Lower lobe of right lung (tissue), 2 donors: ENCODE measurements at regions not wholly inside any gene's neighbourhood (a gene's known extent, or its start where the extent isn't known, plus 50 kb on each side); places are given as distances from the start of the nearest gene placed in this dataset.

ENCODE experiments used
- ATAC-seq, 2 donors: fragments of 200-7000 bp; cut with Tn5 transposase; one replicate each; pipeline ENCODE4 v1.9.1; 2020 to 2022; ENCODE audit warnings: mild to moderate bottlenecking in 2 of 2, moderate library complexity in 2 of 2
- DNase-seq: peaks from one replicate; pipeline ENCODE4 v3.0.0-alpha.2; 2020
- H3K27ac ChIP-seq: fragments of 200-600 bp; one replicate; pipeline ENCODE4 v1.8.0; 2022
- H3K27me3 ChIP-seq: fragments of 200-600 bp; one replicate; pipeline ENCODE4 v1.8.0; 2022; ENCODE audit warnings: low read depth
- H3K36me3 ChIP-seq: fragments of 200-600 bp; one replicate; pipeline ENCODE4 v1.8.0; 2022; ENCODE audit warnings: mild to moderate bottlenecking
- H3K4me1 ChIP-seq: fragments of 200-600 bp; one replicate; pipeline ENCODE4 v1.8.0; 2022
- H3K4me3 ChIP-seq: fragments of 200-600 bp; one replicate; pipeline ENCODE4 v1.8.0; 2022; ENCODE audit warnings: mild to moderate bottlenecking
- H3K9me3 ChIP-seq: fragments of 200-600 bp; one replicate; pipeline ENCODE4 v1.8.0; 2022
- intact Hi-C: fragments of 100-400 bp; cut with DNase I; formaldehyde crosslinking; loops from one replicate; pipeline ENCODE4 v1.11.0; 2022
- TF ChIP-seq, protein P1 (sequence below): fragments of 200-600 bp; IDR thresholded peaks from one replicate; pipeline ENCODE4 v1.8.0; 2022; ENCODE audit warnings: antibody characterized with exemption, mild to moderate bottlenecking
- donor health status: DM: no; HTN: yes; CAD: no; lungs with severe emphysema.

GRCh38 chr5:20514145-20514544 is 526.1 kb upstream of the CDH18 start:
- ATAC-seq: no peak
- H3K9me3 ChIP-seq: no peaks in the 10 kb centered on the region
- TF ChIP-seq, protein P1, sequence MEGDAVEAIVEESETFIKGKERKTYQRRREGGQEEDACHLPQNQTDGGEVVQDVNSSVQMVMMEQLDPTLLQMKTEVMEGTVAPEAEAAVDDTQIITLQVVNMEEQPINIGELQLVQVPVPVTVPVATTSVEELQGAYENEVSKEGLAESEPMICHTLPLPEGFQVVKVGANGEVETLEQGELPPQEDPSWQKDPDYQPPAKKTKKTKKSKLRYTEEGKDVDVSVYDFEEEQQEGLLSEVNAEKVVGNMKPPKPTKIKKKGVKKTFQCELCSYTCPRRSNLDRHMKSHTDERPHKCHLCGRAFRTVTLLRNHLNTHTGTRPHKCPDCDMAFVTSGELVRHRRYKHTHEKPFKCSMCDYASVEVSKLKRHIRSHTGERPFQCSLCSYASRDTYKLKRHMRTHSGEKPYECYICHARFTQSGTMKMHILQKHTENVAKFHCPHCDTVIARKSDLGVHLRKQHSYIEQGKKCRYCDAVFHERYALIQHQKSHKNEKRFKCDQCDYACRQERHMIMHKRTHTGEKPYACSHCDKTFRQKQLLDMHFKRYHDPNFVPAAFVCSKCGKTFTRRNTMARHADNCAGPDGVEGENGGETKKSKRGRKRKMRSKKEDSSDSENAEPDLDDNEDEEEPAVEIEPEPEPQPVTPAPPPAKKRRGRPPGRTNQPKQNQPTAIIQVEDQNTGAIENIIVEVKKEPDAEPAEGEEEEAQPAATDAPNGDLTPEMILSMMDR: no peak
- DNase-seq: no peak
- H3K4me3 ChIP-seq: no peak overlapping the region
- no peaks in the 10 kb centered on the region for H3K27me3 ChIP-seq
- H3K4me1 ChIP-seq: no peaks in the 10 kb centered on the region
- no peak overlapping the region for H3K27ac ChIP-seq
- no peaks in the 10 kb centered on the region for H3K36me3 ChIP-seq
- intact Hi-C loops: no loop called here

DNA sequence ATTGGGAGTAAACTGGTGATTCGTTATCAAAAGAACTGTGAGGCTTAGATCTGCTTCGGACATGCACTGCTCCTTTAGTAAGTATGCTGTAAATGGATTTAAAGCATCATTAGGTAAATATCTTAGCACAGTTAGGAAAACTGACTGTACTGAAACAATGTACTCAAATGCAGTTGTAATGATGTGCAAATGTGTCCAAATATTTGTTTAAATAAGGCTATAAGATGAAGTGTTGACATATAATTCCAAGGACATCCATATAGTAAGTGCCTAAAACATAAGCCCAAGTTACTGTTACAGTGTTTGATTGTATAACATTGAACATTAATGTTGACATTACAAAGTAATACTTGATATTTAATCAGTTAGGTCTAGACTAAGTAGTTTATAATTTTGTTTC is 512.5 kb upstream of the CDH18 start:
- intact Hi-C loops: no loop called here
- no peak for ATAC-seq
- H3K27me3 ChIP-seq: no peaks in the 10 kb centered on the region
- no peaks in the 10 kb centered on the region for H3K36me3 ChIP-seq
- DNase-seq: no peak
- no peak overlapping the region for H3K27ac ChIP-seq
- H3K4me3 ChIP-seq: no peak overlapping the region
- no peaks in the 10 kb centered on the region for H3K9me3 ChIP-seq
- TF ChIP-seq, protein P1: no peak
- H3K4me1 ChIP-seq: no peaks in the 10 kb centered on the region

DNA sequence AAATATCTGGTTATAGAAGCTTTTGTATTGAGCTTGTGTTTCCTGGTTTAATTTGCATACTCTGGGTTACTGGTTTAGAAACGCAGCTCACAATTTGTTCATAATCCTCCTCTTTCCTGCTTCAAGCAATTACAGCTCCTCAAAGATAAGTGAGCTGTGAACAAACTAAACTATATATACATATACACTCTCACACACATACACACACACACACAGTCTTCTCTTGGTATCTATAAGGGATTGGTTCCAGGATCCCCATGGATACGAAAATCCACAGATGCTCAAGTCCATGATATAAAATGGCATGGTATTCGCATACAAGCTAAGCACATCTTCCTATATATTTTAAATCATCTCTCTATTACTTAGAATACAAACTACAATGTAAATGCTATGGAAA is 510.9 kb upstream of the CDH18 start:
- Histone ChIP-seq H3K27ac (no peak overlapping the region), H3K36me3 (no peaks in the 10 kb centered on the region), H3K27me3 (no peaks in the 10 kb centered on the region), H3K9me3 (no peaks in the 10 kb centered on the region), H3K4me3 (no peak overlapping the region), H3K4me1 (no peaks in the 10 kb centered on the region)
- TF ChIP-seq, protein P1: no peak
- ATAC-seq (no peak), DNase-seq (no peak)
- intact Hi-C loops: no loop called here

DNA sequence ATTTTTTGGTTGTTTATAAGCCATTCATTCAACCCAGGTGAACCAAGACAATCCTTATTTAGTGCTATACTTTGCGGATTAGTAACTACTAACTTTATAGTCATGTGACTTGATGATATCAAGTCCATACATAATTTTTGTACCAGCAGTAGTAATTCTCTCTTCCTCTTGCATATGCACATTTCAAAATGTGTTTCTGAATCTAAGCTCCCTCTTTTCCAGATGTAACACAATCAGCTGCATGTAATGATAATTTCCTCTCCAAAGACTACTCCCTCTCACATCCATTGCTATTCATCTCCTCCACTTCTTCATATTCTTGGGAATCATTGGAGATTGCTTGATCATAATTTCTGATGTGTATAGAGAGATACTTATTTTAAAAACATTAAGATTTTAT is 510.1 kb upstream of the CDH18 start:
- Histone ChIP-seq H3K36me3 (no peaks in the 10 kb centered on the region), H3K4me3 (no peak overlapping the region), H3K9me3 (no peaks in the 10 kb centered on the region), H3K4me1 (no peaks in the 10 kb centered on the region), H3K27me3 (no peaks in the 10 kb centered on the region), H3K27ac (no peak overlapping the region)
- TF ChIP-seq, protein P1: no peak
- DNase-seq (no peak), ATAC-seq (no peak)
- intact Hi-C loops: no loop called here

GRCh38 chr5:20497356-20497755 is 509.4 kb upstream of the CDH18 start:
- Histone ChIP-seq H3K27ac (no peak overlapping the region), H3K27me3 (no peaks in the 10 kb centered on the region), H3K4me3 (no peak overlapping the region), H3K4me1 (no peaks in the 10 kb centered on the region), H3K36me3 (no peaks in the 10 kb centered on the region), H3K9me3 (no peaks in the 10 kb centered on the region)
- TF ChIP-seq, protein P1: no peak
- ATAC-seq (no peak), DNase-seq (no peak)
- intact Hi-C loops: no loop called here

- Histone ChIP-seq H3K4me1 (no peaks in the 10 kb centered on the region), H3K27me3 (no peaks in the 10 kb centered on the region), H3K4me3 (no peak overlapping the region), H3K36me3 (no peaks in the 10 kb centered on the region), H3K27ac (no peak overlapping the region), H3K9me3 (no peaks in the 10 kb centered on the region)
- TF ChIP-seq, protein P1: no peak
- intact Hi-C loops: no loop called here
- ATAC-seq (no peak), DNase-seq (no peak)
These were observed 506.7 kb upstream of the CDH18 start for GRCh38 chr5:20494706-20495105.
